ENCODE measurements at regions not wholly inside any gene's neighbourhood (a gene's known extent, or its start where the extent isn't known, plus 50 kb on each side); places are given as distances from the start of the nearest gene placed in this dataset.

- TF ChIP-seq ATF6 (CRISPR knock-in tag; IDR thresholded peaks at IDR 0.05) (no peak), NFE2L1 (tag; IDR thresholded peaks at IDR 0.05; ENCODE audit: borderline replicate concordance, low read depth) (no peak), SMARCC2 (IDR thresholded peaks at IDR 0.05; ENCODE audit: low read depth) (no peak)
These were observed 245.3 kb upstream of the JADE1 start (continued) for GRCh38 chr4:128564081-128564630.

- in situ Hi-C loops (cut with MboI): loop anchor here (5.0 kb wide), 1 partner anchor 99 kb away; no protein-coding TSS in a partner anchor
- no peak for FAIRE-seq
- no peaks in the 10 kb centered on the region for H3K9me3 ChIP-seq (replicated peaks; ENCODE audit: control insufficient read depth, insufficient read depth, low read depth, low read length)
- no TSS peak for BruUV-seq (replicated peaks)
- ChIA-PET CTCF (ENCODE audit: low intra/inter-chr PET ratio) (no interaction called here), POLR2A (no interaction called here)
- H3K9ac ChIP-seq (ENCODE audit: insufficient read depth in 1 of 2, low read depth in 2 of 2, low read length in 2 of 2): no peak overlapping the region
- no peak overlapping the region for H3K27ac ChIP-seq (ENCODE audit: extremely low read depth, low read depth, low read length)
- no peaks in the 10 kb centered on the region for H3K36me3 ChIP-seq (ENCODE audit: control insufficient read depth, insufficient read depth, low read length)
- peaks cover 0 to 18% of the 10 kb centered on the region in 2 experiments; a peak in 3 of 5 replicates for H3K4me1 ChIP-seq (replicated peaks in 1 of 2; ENCODE audit: control insufficient read depth in 2 of 2, insufficient read depth in 2 of 2, low read length in 2 of 2)
- H4K20me1 ChIP-seq (replicated peaks; ENCODE audit: control insufficient read depth, insufficient read depth, low read length): no peaks in the 10 kb centered on the region
- intact Hi-C loops (cut with micrococcal nuclease): no loop called here
- no peaks in the 10 kb centered on the region for H3K27me3 ChIP-seq (ENCODE audit: control insufficient read depth in 2 of 2, insufficient read depth in 2 of 2, low read length in 2 of 2)
- no peak; the same call in 2 of the 3 replicates for ATAC-seq
- H3K79me2 ChIP-seq (ENCODE audit: control insufficient read depth, insufficient read depth, low read length): no peaks in the 10 kb centered on the region
- 10% methylated on average over 6 of the region's 6 CpGs for WGBS (ENCODE audit: insufficient coverage, low coverage, missing lambda C conversion rate)
- H3K9me1 ChIP-seq (ENCODE audit: control insufficient read depth, insufficient read depth, low read length): no peaks in the 10 kb centered on the region
- H2AFZ ChIP-seq (ENCODE audit: low read depth, low read length): no peak overlapping the region
- no peak overlapping the region for H3K4me3 ChIP-seq
- no peak overlapping the region for H3K4me2 ChIP-seq (ENCODE audit: insufficient read depth, low read length)
- no peak for DNase-seq (ENCODE audit: extremely low read depth in 1 of 4, low spot score in 3 of 4)
- TF ChIP-seq SMARCE1 (IDR thresholded peaks at IDR 0.05) (peak; percentile 68; the same call in 1 of the 2 replicates), ZNF584 (CRISPR knock-in tag; IDR thresholded peaks at IDR 0.05; ENCODE audit: low read depth) (no peak), RREB1 (CRISPR knock-in tag; IDR thresholded peaks at IDR 0.05) (peak; percentile 83; the same call in 1 of the 2 replicates), MEIS2 (IDR thresholded peaks at IDR 0.05; ENCODE audit: partially characterized antibody) (peak; percentile 38), PKNOX1 (IDR thresholded peaks at IDR 0.05) (peak; percentile 46), CREB3 (tag; conservative IDR thresholded peaks at IDR 0.05; ENCODE audit: low read depth) (0 out of 2 replicates have a peak, but pooled peaks have one; percentile 15)
These were observed 248.6 kb upstream of the JADE1 start for GRCh38 chr4:128560754-128561495.
